Dedifferentiated amniotic fluid mesenchymal stem cell (primary cell): ENCODE measurements at regions not wholly inside any gene's neighbourhood (a gene's known extent, or its start where the extent isn't known, plus 50 kb on each side); places are given as distances from the start of the nearest gene placed in this dataset.
"Not testable (repeated sequence)": the region's sequence is repeated elsewhere in the genome, so short reads cannot be mapped to it uniquely, and the experiment has no call there.

Experiments used
- DNase-seq: peaks from one replicate; pipeline ENCODE4 v3.0.0-alpha.2; 2016; ENCODE audit errors: extremely low spot score

GRCh38 chr2:17193433-17193890, 324.8 kb downstream of the RAD51AP2 start:
- not testable (repeated sequence) for DNase-seq

GRCh38 chr2:17191223-17191622, 327.0 kb downstream of the RAD51AP2 start:
- DNase-seq, result no peak

- DNase-seq, result no peak
These were observed 327.7 kb downstream of the RAD51AP2 start for GRCh38 chr2:17190527-17190926.

GRCh38 chr2:17188721-17189120, 329.5 kb downstream of the RAD51AP2 start:
- no peak for DNase-seq

- no peak for DNase-seq
These were observed 333.7 kb downstream of the RAD51AP2 start for GRCh38 chr2:17184512-17184911.

- no peak for DNase-seq
These were observed 335.8 kb downstream of the RAD51AP2 start for GRCh38 chr2:17182399-17182798.

- DNase-seq, result no peak
These were observed 337.0 kb downstream of the RAD51AP2 start for GRCh38 chr2:17181051-17181752.

GRCh38 chr2:17179145-17179808, 339.0 kb downstream of the RAD51AP2 start:
- DNase-seq, result no peak

- DNase-seq, result no peak
These were observed 341.2 kb downstream of the RAD51AP2 start for GRCh38 chr2:17177088-17177487.

- DNase-seq, result peak; percentile 38
These were observed 346.7 kb downstream of the RAD51AP2 start for GRCh38 chr2:17171446-17172049.

GRCh38 chr2:17166506-17166905, 351.7 kb downstream of the RAD51AP2 start:
- peak; percentile 66 for DNase-seq

- no peak for DNase-seq
These were observed 353.7 kb downstream of the RAD51AP2 start for GRCh38 chr2:17164550-17164949.

- DNase-seq, result no peak
These were observed 354.6 kb downstream of the RAD51AP2 start for GRCh38 chr2:17163638-17164037.

- DNase-seq, result no peak
These were observed 355.5 kb downstream of the RAD51AP2 start for GRCh38 chr2:17162713-17163112.

GRCh38 chr2:17160594-17160993, 357.6 kb downstream of the RAD51AP2 start:
- DNase-seq, result no peak

- no peak for DNase-seq
These were observed 362.2 kb downstream of the RAD51AP2 start for GRCh38 chr2:17156086-17156485.

GRCh38 chr2:17149945-17150344, 368.3 kb downstream of the RAD51AP2 start:
- no peak for DNase-seq

GRCh38 chr2:17148407-17149145, 369.7 kb downstream of the RAD51AP2 start:
- DNase-seq, result no peak

- no peak for DNase-seq
These were observed 371.9 kb downstream of the RAD51AP2 start for GRCh38 chr2:17146358-17146757.

GRCh38 chr2:17136877-17137276, 381.4 kb downstream of the RAD51AP2 start:
- no peak for DNase-seq

- no peak for DNase-seq
These were observed 382.0 kb downstream of the RAD51AP2 start for GRCh38 chr2:17136231-17136630.

- no peak for DNase-seq
These were observed 382.6 kb downstream of the RAD51AP2 start for GRCh38 chr2:17135619-17136018.
